ENCODE measurements at regions not wholly inside any gene's neighbourhood (a gene's known extent, or its start where the extent isn't known, plus 50 kb on each side); places are given as distances from the start of the nearest gene placed in this dataset.
"Not testable (repeated sequence)": the region's sequence is repeated elsewhere in the genome, so short reads cannot be mapped to it uniquely, and the experiment has no call there.

DNA sequence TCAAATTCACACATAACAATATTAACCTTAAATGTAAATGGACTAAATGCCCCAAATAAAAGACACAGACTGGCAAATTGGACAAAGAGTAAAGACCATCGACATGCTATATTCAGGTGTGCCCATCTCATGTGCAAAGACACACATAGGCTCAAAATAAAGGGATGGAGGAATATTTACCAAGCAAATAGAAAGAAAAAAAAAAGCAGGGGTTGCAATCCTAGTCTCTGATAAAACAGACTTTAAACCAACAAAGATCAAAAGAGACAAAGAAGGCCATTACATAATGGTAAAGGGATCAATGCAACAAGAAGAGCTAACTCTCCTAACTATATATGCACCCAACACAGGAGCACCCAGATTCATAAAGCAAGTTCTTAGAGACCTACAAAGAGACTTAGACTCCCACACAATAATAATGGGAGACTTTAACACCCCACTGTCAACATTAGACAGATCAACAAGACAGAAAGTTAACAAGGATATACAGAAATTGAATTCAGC, 189.4 kb upstream of the CENPE start:
- TF ChIP-seq, protein P1, sequence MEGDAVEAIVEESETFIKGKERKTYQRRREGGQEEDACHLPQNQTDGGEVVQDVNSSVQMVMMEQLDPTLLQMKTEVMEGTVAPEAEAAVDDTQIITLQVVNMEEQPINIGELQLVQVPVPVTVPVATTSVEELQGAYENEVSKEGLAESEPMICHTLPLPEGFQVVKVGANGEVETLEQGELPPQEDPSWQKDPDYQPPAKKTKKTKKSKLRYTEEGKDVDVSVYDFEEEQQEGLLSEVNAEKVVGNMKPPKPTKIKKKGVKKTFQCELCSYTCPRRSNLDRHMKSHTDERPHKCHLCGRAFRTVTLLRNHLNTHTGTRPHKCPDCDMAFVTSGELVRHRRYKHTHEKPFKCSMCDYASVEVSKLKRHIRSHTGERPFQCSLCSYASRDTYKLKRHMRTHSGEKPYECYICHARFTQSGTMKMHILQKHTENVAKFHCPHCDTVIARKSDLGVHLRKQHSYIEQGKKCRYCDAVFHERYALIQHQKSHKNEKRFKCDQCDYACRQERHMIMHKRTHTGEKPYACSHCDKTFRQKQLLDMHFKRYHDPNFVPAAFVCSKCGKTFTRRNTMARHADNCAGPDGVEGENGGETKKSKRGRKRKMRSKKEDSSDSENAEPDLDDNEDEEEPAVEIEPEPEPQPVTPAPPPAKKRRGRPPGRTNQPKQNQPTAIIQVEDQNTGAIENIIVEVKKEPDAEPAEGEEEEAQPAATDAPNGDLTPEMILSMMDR (optimal IDR thresholded peaks at IDR 0.05 in 1 of 3, IDR thresholded peaks at IDR 0.05 in 1 of 3, conservative IDR thresholded peaks at IDR 0.05 in 1 of 3; ENCODE audit: extremely low read depth in 1 of 3, insufficient read depth in 2 of 3, low read length in 3 of 3) = not testable (repeated sequence)
- not testable (repeated sequence) for TF ChIP-seq EZH2 (IDR thresholded peaks at IDR 0.05; ENCODE audit: low read length)
